NT2/D1 (cell line): ENCODE measurements at regions not wholly inside any gene's neighbourhood (a gene's known extent, or its start where the extent isn't known, plus 50 kb on each side); places are given as distances from the start of the nearest gene placed in this dataset.
"Not testable (repeated sequence)": the region's sequence is repeated elsewhere in the genome, so short reads cannot be mapped to it uniquely, and the experiment has no call there.

Source experiments
- DNase-seq: peaks from one replicate; pipeline ENCODE4 v3.0.0-alpha.2; 2011; ENCODE audit warnings: low read depth, low spot score
- H3K27me3 ChIP-seq: 2 replicates; pipeline ENCODE4 v1.6.0; 2011; ENCODE audit warnings: mild to moderate bottlenecking; ENCODE audit not compliant: insufficient read length, insufficient read depth
- H3K36me3 ChIP-seq: 2 replicates; pipeline ENCODE4 v1.6.1; 2011; ENCODE audit warnings: mild to moderate bottlenecking, low read length, mixed read lengths; ENCODE audit not compliant: insufficient read depth, insufficient read length
- H3K4me1 ChIP-seq: 2 replicates; pipeline ENCODE4 v1.5.1; 2011; ENCODE audit not compliant: insufficient read depth, insufficient read length
- H3K4me3 ChIP-seq: 2 replicates; pipeline ENCODE4 v1.5.1; 2011; ENCODE audit warnings: low read depth; ENCODE audit not compliant: insufficient read length
- H3K9ac ChIP-seq: 2 replicates; pipeline ENCODE4 v1.6.0; 2011; ENCODE audit warnings: low read depth; ENCODE audit not compliant: insufficient read length
- H3K9me3 ChIP-seq: 2 replicates; pipeline ENCODE4 v1.5.1; 2011; ENCODE audit warnings: mild to moderate bottlenecking, low read length; ENCODE audit not compliant: insufficient read depth
- SUZ12 ChIP-seq: IDR thresholded peaks from 2 replicates; pipeline ENCODE4 v1.6.1; 2011; ENCODE audit not compliant: insufficient read length, insufficient read depth; ENCODE audit errors: extremely low read depth
- YY1 ChIP-seq: IDR thresholded peaks from 2 replicates; pipeline ENCODE4 v1.6.1; 2011; ENCODE audit not compliant: insufficient read length, insufficient read depth
- ZNF274 ChIP-seq: IDR thresholded peaks from 2 replicates; pipeline ENCODE4 v1.6.1; 2011; ENCODE audit warnings: mild to moderate bottlenecking, low read depth, low read length

- TF ChIP-seq YY1 (no peak), SUZ12 (no peak), ZNF274 (no peak)
- no peaks in the 10 kb centered on the region for H3K27me3 ChIP-seq
- no peaks in the 10 kb centered on the region for H3K36me3 ChIP-seq
- no peaks in the 10 kb centered on the region for H3K9me3 ChIP-seq
- H3K9ac ChIP-seq: no peak overlapping the region
- no peak for DNase-seq
- H3K4me3 ChIP-seq: no peak overlapping the region
- H3K4me1 ChIP-seq: no peaks in the 10 kb centered on the region
Measured at GRCh38 chr11:134978388-134979088, 566.5 kb upstream of the B3GAT1 start.

GRCh38 chr11:134976551-134976950 lies 564.5 kb upstream of the B3GAT1 start:
- no peaks in the 10 kb centered on the region for H3K9me3 ChIP-seq
- DNase-seq: no peak
- no peaks in the 10 kb centered on the region for H3K27me3 ChIP-seq
- no peak overlapping the region for H3K9ac ChIP-seq
- H3K4me3 ChIP-seq: no peak overlapping the region
- TF ChIP-seq SUZ12: no peak
- no peak for TF ChIP-seq YY1
- no peak for TF ChIP-seq ZNF274
- H3K4me1 ChIP-seq: no peaks in the 10 kb centered on the region
- H3K36me3 ChIP-seq: no peaks in the 10 kb centered on the region

GRCh38 chr11:134975866-134976376 lies 563.9 kb upstream of the B3GAT1 start:
- TF ChIP-seq ZNF274 (no peak), SUZ12 (no peak), YY1 (no peak)
- H3K36me3 ChIP-seq: no peaks in the 10 kb centered on the region
- H3K9me3 ChIP-seq: no peaks in the 10 kb centered on the region
- DNase-seq: no peak
- H3K4me1 ChIP-seq: no peaks in the 10 kb centered on the region
- H3K9ac ChIP-seq: no peak overlapping the region
- no peaks in the 10 kb centered on the region for H3K27me3 ChIP-seq
- H3K4me3 ChIP-seq: no peak overlapping the region

- no peak for DNase-seq
- TF ChIP-seq SUZ12 (no peak), ZNF274 (no peak), YY1 (no peak)
Measured at GRCh38 chr11:134973801-134974200, 561.8 kb upstream of the B3GAT1 start.

GRCh38 chr11:134971381-134971780 lies 559.3 kb upstream of the B3GAT1 start:
- TF ChIP-seq SUZ12 (no peak), ZNF274 (no peak), YY1 (no peak)
- Histone ChIP-seq H3K9me3 (no peaks in the 10 kb centered on the region), H3K27me3 (no peaks in the 10 kb centered on the region), H3K36me3 (no peaks in the 10 kb centered on the region), H3K9ac (no peak overlapping the region), H3K4me1 (no peaks in the 10 kb centered on the region), H3K4me3 (no peak overlapping the region)
- no peak for DNase-seq

More at GRCh38 chr11:134973801-134974200, 561.8 kb upstream of the B3GAT1 start:
- Histone ChIP-seq H3K36me3 (no peaks in the 10 kb centered on the region), H3K9ac (no peak overlapping the region), H3K27me3 (no peaks in the 10 kb centered on the region), H3K4me1 (no peaks in the 10 kb centered on the region), H3K4me3 (no peak overlapping the region), H3K9me3 (no peaks in the 10 kb centered on the region)

GRCh38 chr11:134967746-134968145 lies 555.7 kb upstream of the B3GAT1 start:
- Histone ChIP-seq H3K36me3 (no peaks in the 10 kb centered on the region), H3K27me3 (no peaks in the 10 kb centered on the region), H3K9me3 (no peaks in the 10 kb centered on the region), H3K4me3 (no peak overlapping the region), H3K4me1 (no peaks in the 10 kb centered on the region), H3K9ac (no peak overlapping the region)
- TF ChIP-seq ZNF274 (no peak), YY1 (no peak), SUZ12 (no peak)
- no peak for DNase-seq

- H3K9me3 ChIP-seq, DNase-seq, H3K4me3 ChIP-seq, H3K27me3 ChIP-seq, H3K9ac ChIP-seq, H3K36me3 ChIP-seq, H3K4me1 ChIP-seq: not testable (repeated sequence)
Measured at GRCh38 chr11:134961386-134961785, 549.3 kb upstream of the B3GAT1 start.

GRCh38 chr11:134958870-134959269 lies 546.8 kb upstream of the B3GAT1 start:
- H3K27me3 ChIP-seq: no peaks in the 10 kb centered on the region
- H3K9ac ChIP-seq: no peak overlapping the region
- H3K36me3 ChIP-seq: no peaks in the 10 kb centered on the region
- no peak for DNase-seq
- no peak overlapping the region for H3K4me3 ChIP-seq
- H3K9me3 ChIP-seq: no peaks in the 10 kb centered on the region
- H3K4me1 ChIP-seq: no peaks in the 10 kb centered on the region
- no peak for TF ChIP-seq SUZ12
- TF ChIP-seq YY1: no peak
- TF ChIP-seq ZNF274: no peak
